Kidney (tissue), 13 donors: ENCODE measurements at regions not wholly inside any gene's neighbourhood (a gene's known extent, or its start where the extent isn't known, plus 50 kb on each side); places are given as distances from the start of the nearest gene placed in this dataset.
"Not testable (repeated sequence)": the region's sequence is repeated elsewhere in the genome, so short reads cannot be mapped to it uniquely, and the experiment has no call there.

Experiments used
- DNase-seq, 5 donors: peaks; one replicate each; pipeline ENCODE4 v3.0.0-alpha.2; 2013 to 2020
- FAIRE-seq: peaks from 2 replicates; lab custom pipeline; 2012; peaks lifted over from hg19 to GRCh38; lab: Jason Lieb, UNC
- H3K27ac ChIP-seq, 2 donors: one replicate each; pipeline ENCODE4 v1.7.0; 2013; ENCODE audit warnings: low read depth in 2 of 2, low read length in 2 of 2, inconsistent platforms in 1 of 2
- H3K27me3 ChIP-seq: one replicate; pipeline ENCODE4 v1.7.1; 2013; ENCODE audit warnings: low read length, inconsistent platforms; ENCODE audit not compliant: control insufficient read depth, insufficient read depth
- H3K36me3 ChIP-seq, 3 donors: one replicate each; pipeline versions ENCODE4 v1.7.0 to v1.7.1; 2013; ENCODE audit warnings: low read length in 3 of 3, control low read depth in 1 of 3, inconsistent platforms in 1 of 3; ENCODE audit not compliant: insufficient read depth in 3 of 3, control insufficient read depth in 2 of 3
- H3K4me1 ChIP-seq, 3 donors: one replicate each; pipeline versions ENCODE4 v1.7.0 to v1.7.1; 2013; ENCODE audit warnings: low read length in 3 of 3, inconsistent platforms in 1 of 3, low read depth in 1 of 3; ENCODE audit not compliant: control insufficient read depth in 2 of 3, insufficient read depth in 2 of 3
- H3K4me3 ChIP-seq, 3 donors: one replicate each; pipeline versions ENCODE4 v1.7.0 to v1.8.1; 2013; ENCODE audit warnings: low read length in 3 of 3, control low read depth in 1 of 3, inconsistent platforms in 1 of 3
- H3K9ac ChIP-seq, 3 donors: one replicate each; pipeline versions ENCODE4 v1.7.0 to v1.7.1; 2013; ENCODE audit warnings: low read length in 3 of 3, control low read depth in 1 of 3, inconsistent platforms in 1 of 3
- H3K9me3 ChIP-seq, 3 donors: one replicate each; pipeline versions ENCODE4 v1.7.0 to v1.7.1; 2013; ENCODE audit warnings: low read length in 3 of 3, control low read depth in 1 of 3, inconsistent platforms in 1 of 3; ENCODE audit not compliant: control insufficient read depth in 2 of 3, insufficient read depth in 1 of 3
- intact Hi-C: fragments of 100-400 bp; cut with DNase I; formaldehyde crosslinking; loops from one replicate; pipeline ENCODE4 v1.11.1; 2022
- TF ChIP-seq, protein P1 (sequence below): IDR thresholded peaks from 3 replicates; pipeline ENCODE4 v1.5.1; 2012; ENCODE audit warnings: mild to moderate bottlenecking, moderate library complexity, borderline replicate concordance; ENCODE audit not compliant: insufficient read depth; ENCODE audit errors: extremely low read depth
- donor health status: control.
- donor health status: control.
- donor health status: control.
- donor health status: control.
- donor health status: control.
- donor health status: DM: yes; HTN: yes; CAD: no.
- donor health status: Normal renal cell carcinoma (clear cell type).

DNA sequence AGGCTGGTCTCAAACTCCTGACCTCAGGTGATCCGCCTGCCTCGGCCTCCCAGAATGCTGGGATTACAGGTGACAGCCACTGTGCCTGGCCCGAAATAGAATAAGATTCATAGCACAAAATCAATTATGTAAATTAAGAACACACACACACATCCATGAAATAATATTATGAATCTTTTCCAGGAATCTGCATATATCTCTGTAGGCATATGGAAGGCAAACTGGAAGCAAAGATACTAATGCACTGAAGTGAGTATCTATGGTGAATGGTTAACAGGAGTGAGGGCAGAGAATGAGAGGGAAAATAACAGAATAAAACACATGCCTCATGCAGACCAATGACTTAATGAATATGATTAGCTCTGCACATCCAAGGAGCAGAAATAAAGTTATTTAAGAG lies 61.6 kb upstream of the ATP2B4 start:
- H3K4me1 ChIP-seq = no peaks in the 10 kb centered on the region
- H3K9ac ChIP-seq = no peak overlapping the region
- no peaks in the 10 kb centered on the region for H3K27me3 ChIP-seq
- no peak overlapping the region for H3K4me3 ChIP-seq
- TF ChIP-seq, protein P1, sequence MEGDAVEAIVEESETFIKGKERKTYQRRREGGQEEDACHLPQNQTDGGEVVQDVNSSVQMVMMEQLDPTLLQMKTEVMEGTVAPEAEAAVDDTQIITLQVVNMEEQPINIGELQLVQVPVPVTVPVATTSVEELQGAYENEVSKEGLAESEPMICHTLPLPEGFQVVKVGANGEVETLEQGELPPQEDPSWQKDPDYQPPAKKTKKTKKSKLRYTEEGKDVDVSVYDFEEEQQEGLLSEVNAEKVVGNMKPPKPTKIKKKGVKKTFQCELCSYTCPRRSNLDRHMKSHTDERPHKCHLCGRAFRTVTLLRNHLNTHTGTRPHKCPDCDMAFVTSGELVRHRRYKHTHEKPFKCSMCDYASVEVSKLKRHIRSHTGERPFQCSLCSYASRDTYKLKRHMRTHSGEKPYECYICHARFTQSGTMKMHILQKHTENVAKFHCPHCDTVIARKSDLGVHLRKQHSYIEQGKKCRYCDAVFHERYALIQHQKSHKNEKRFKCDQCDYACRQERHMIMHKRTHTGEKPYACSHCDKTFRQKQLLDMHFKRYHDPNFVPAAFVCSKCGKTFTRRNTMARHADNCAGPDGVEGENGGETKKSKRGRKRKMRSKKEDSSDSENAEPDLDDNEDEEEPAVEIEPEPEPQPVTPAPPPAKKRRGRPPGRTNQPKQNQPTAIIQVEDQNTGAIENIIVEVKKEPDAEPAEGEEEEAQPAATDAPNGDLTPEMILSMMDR = no peak
- FAIRE-seq (no peak), DNase-seq (peak in 1 of 5 donors; percentile 24)
- intact Hi-C loops = no loop called here
- H3K27ac ChIP-seq = no peak overlapping the region
- no peaks in the 10 kb centered on the region for H3K9me3 ChIP-seq
- no peaks in the 10 kb centered on the region for H3K36me3 ChIP-seq

DNA sequence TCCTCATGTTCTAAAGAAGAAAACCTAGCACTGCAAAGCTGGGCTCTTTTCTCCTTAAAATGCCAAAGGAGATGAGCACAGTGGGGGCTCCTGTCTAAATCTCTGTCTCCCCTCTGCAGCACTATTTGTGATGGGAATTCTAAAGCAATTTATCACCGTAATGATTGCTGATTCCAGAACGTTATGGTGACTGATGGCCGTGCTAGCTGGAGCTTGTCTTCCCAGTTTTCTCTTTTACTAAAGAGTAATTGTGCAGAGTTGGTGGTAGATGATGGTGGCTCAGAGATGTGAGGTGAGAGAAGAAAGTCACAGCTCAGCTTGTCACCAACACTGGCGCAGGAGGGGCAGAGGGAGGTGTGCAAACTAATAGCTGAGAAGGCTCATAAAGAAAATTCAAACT lies 60.7 kb upstream of the ATP2B4 start:
- FAIRE-seq (no peak), DNase-seq (no peak)
- Histone ChIP-seq H3K9me3 (no peaks in the 10 kb centered on the region), H3K4me3 (no peak overlapping the region), H3K4me1 (no peaks in the 10 kb centered on the region), H3K36me3 (no peaks in the 10 kb centered on the region), H3K9ac (no peak overlapping the region), H3K27ac (no peak overlapping the region), H3K27me3 (no peaks in the 10 kb centered on the region)
- TF ChIP-seq, protein P1 = no peak
- intact Hi-C loops = no loop called here

DNA sequence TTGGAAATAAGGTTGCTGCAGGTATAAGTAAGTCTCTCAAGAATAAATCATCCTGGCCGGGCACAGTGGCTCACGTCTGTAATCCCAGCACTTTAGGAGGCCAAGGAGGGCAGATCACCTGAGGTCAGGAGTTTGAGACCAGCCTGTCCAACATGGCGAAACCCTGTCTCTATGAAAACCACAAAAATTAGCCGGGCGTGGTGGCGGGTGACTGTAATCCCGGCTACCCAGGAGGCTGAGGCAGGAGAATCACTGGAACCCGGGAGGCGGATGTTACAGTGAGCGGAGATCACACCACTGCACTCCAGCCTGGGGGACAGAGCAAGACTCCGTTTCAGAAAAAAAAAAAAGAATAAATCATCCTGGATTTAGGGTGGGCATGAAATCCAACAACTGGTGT lies 59.7 kb upstream of the ATP2B4 start:
- H3K9me3 ChIP-seq, H3K27ac ChIP-seq, FAIRE-seq, intact Hi-C loops, H3K4me3 ChIP-seq, H3K36me3 ChIP-seq, H3K4me1 ChIP-seq, H3K27me3 ChIP-seq, H3K9ac ChIP-seq, DNase-seq: not testable (repeated sequence)

DNA sequence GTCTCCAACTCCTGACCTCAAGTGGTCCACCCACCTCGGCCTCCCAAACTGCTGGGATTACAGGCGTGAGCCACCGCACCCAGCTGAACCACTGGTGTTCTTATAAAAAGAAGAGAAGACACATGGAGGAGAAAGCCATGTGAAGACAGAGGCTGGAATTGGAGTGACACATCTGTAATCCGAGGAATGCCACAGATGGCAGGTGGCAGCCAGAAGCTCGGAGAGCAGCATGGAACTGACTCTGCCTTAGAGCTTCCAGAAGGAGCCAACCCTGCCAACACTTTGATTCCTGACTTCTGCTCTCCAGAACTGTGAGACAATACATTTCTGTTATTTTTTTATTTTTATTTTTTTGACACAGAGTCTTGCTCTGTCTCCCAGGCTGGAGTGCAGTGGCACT lies 59.0 kb upstream of the ATP2B4 start:
- Histone ChIP-seq H3K9ac (no peak overlapping the region), H3K4me3 (no peak overlapping the region), H3K4me1 (no peaks in the 10 kb centered on the region), H3K27ac (no peak overlapping the region), H3K27me3 (no peaks in the 10 kb centered on the region), H3K36me3 (no peaks in the 10 kb centered on the region), H3K9me3 (no peaks in the 10 kb centered on the region)
- TF ChIP-seq, protein P1 = no peak
- intact Hi-C loops = no loop called here
- FAIRE-seq = no peak
- peak in 1 of 5 donors; percentile 11 for DNase-seq
